GM12878 (cell line): ENCODE measurements at regions not wholly inside any gene's neighbourhood (a gene's known extent, or its start where the extent isn't known, plus 50 kb on each side); places are given as distances from the start of the nearest gene placed in this dataset.

Experiments used
- ATAC-seq: fragments of 200-7000 bp; cut with Tn5 transposase; 3 replicates; pipeline ENCODE4 v1.9.1; 2020; ENCODE audit warnings: mild to moderate bottlenecking, moderate library complexity
- BruUV-seq: library from RNA; stranded (reverse); fragments of 400-500 nt; replicated peaks from 2 replicates; lab custom pipeline; 2021; lab: Mats Ljungman, UMichigan
- CTCF ChIA-PET: fragments of 300-600 bp; sonication (Branson Sonifier 250); formaldehyde crosslinking; extraction: SDS; loops from one replicate; lab custom pipeline; 2021; ENCODE audit warnings: inconsistent platforms; lab: Yijun Ruan, JAX
- POLR2A ChIA-PET: fragments of 350-600 bp; formaldehyde crosslinking; extraction: SDS; loops from one replicate; lab custom pipeline; 2021; ENCODE audit warnings: inconsistent platforms; lab: Charles Lee
- RAD21 ChIA-PET: fragments of 300-600 bp; sonication (Branson Sonifier 250); formaldehyde crosslinking; loops from one replicate; lab custom pipeline; 2023; ENCODE audit warnings: antibody characterized with exemption; ENCODE audit not compliant: unreplicated experiment; lab: Charles Lee
- SMC1A ChIA-PET: fragments of 300-600 bp; sonication (Branson Sonifier 250); formaldehyde crosslinking; loops from one replicate; lab custom pipeline; 2023; ENCODE audit not compliant: unreplicated experiment, uncharacterized antibody; lab: Charles Lee
- DNase-seq: peaks from one replicate; pipeline ENCODE4 v3.0.0-alpha.2; 2011; ENCODE audit warnings: low read depth, low spot score
- FAIRE-seq: peaks from 3 replicates; lab custom pipeline; 2011; peaks lifted over from hg19 to GRCh38; lab: Jason Lieb, UNC
- H2AFZ ChIP-seq: 2 replicates; pipeline ENCODE4 v1.6.0; 2011; ENCODE audit warnings: low read depth, low read length, control low read depth; ENCODE audit not compliant: control insufficient read depth
- H3K27ac ChIP-seq: 2 replicates; pipeline ENCODE4 v1.5.1; 2011; ENCODE audit warnings: control low read depth; ENCODE audit not compliant: control insufficient read depth, insufficient read depth
- H3K27me3 ChIP-seq, 2 experiments: replicated peaks in 1 of 2; 2 replicates each; pipeline versions ENCODE4 v1.6.0 to v1.6.1; 2011; ENCODE audit warnings: low read length in 1 of 2; ENCODE audit not compliant: control insufficient read depth in 2 of 2, insufficient read depth in 2 of 2
- H3K36me3 ChIP-seq, 2 experiments: 2 replicates each; pipeline ENCODE4 v1.5.1; 2011; ENCODE audit warnings: low read length in 1 of 2; ENCODE audit not compliant: control insufficient read depth in 2 of 2, insufficient read depth in 2 of 2
- H3K4me1 ChIP-seq: 2 replicates; pipeline ENCODE4 v1.6.1; 2011; ENCODE audit warnings: mild to moderate bottlenecking, low read length, moderate library complexity, mixed read lengths; ENCODE audit not compliant: control insufficient read depth, insufficient read depth
- H3K4me2 ChIP-seq: 2 replicates; pipeline ENCODE4 v1.6.0; 2011; ENCODE audit warnings: control low read depth; ENCODE audit not compliant: control insufficient read depth, insufficient read depth
- H3K4me3 ChIP-seq: fragments of 200-600 bp; sonication (generic); 2 replicates; pipeline ENCODE4 v1.5.1; 2016
- H3K79me2 ChIP-seq: 2 replicates; pipeline ENCODE4 v1.6.0; 2011; ENCODE audit warnings: low read length; ENCODE audit not compliant: control insufficient read depth, insufficient read depth
- H3K9ac ChIP-seq: 2 replicates; pipeline ENCODE4 v1.8.0; 2011; ENCODE audit warnings: low read length, control low read depth, mixed read lengths; ENCODE audit not compliant: control insufficient read depth, insufficient read depth
- H3K9me3 ChIP-seq: replicated peaks from 3 replicates; pipeline ENCODE4 v1.5.1; 2011; ENCODE audit warnings: mild to moderate bottlenecking, low read length; ENCODE audit not compliant: control insufficient read depth, insufficient read depth
- H4K20me1 ChIP-seq: 2 replicates; pipeline ENCODE4 v1.6.0; 2011; ENCODE audit not compliant: control insufficient read depth, insufficient read depth
- BMI1 ChIP-seq: fragments of 450-650 bp; IDR thresholded peaks from 2 replicates; pipeline ENCODE4 v1.6.1; 2016; ENCODE audit warnings: mild to moderate bottlenecking, moderate library complexity, borderline replicate concordance
- DPF2 ChIP-seq: fragments of 450-650 bp; IDR thresholded peaks from 2 replicates; pipeline ENCODE4 v1.6.1; 2017; ENCODE audit warnings: mild to moderate bottlenecking
- E2F8 ChIP-seq: fragments of 450-650 bp; IDR thresholded peaks from 2 replicates; pipeline ENCODE4 v1.6.1; 2018; ENCODE audit warnings: mild to moderate bottlenecking, low read depth, moderate library complexity; ENCODE audit not compliant: partially characterized antibody
- ESRRA ChIP-seq: IDR thresholded peaks from 2 replicates; pipeline ENCODE4 v1.6.1; 2012; ENCODE audit warnings: mild to moderate bottlenecking, low read length, improper control_type of control experiment
- IKZF1 ChIP-seq: fragments of 450-650 bp; conservative IDR thresholded peaks from 2 replicates; pipeline ENCODE4 v1.6.1; 2017; ENCODE audit warnings: antibody characterized with exemption, mild to moderate bottlenecking
- KDM1A ChIP-seq: fragments of 200-600 bp; sonication (generic); IDR thresholded peaks from 2 replicates; pipeline ENCODE4 v1.6.1; 2016; ENCODE audit warnings: borderline replicate concordance
- PAX5 ChIP-seq: IDR thresholded peaks from 2 replicates; pipeline ENCODE4 v1.6.1; 2011; ENCODE audit warnings: low read depth, low read length, borderline replicate concordance
- PAX8 ChIP-seq: fragments of 450-650 bp; IDR thresholded peaks from 2 replicates; pipeline ENCODE4 v1.6.1; 2017; ENCODE audit warnings: mild to moderate bottlenecking, moderate library complexity
- RB1 ChIP-seq: fragments of 450-650 bp; formaldehyde crosslinking; IDR thresholded peaks from 2 replicates; pipeline ENCODE4 v1.6.1; 2017; ENCODE audit warnings: mild to moderate bottlenecking, borderline replicate concordance
- SIX5 ChIP-seq: IDR thresholded peaks from 2 replicates; pipeline ENCODE4 v1.6.1; 2011; ENCODE audit warnings: mild to moderate bottlenecking, low read depth, low read length, moderate library complexity; ENCODE audit not compliant: severe bottlenecking
- SPI1 ChIP-seq: IDR thresholded peaks from 2 replicates; pipeline ENCODE4 v1.6.1; 2011; ENCODE audit warnings: low read depth, mild to moderate bottlenecking, low read length, moderate library complexity, borderline replicate concordance; ENCODE audit not compliant: insufficient read depth
- STAT1 ChIP-seq: fragments of 450-650 bp; conservative IDR thresholded peaks from 2 replicates; pipeline ENCODE4 v1.6.1; 2014; ENCODE audit warnings: antibody characterized with exemption, mild to moderate bottlenecking
- STAT3 ChIP-seq: IDR thresholded peaks from 2 replicates; pipeline ENCODE4 v1.6.1; 2011; ENCODE audit warnings: low read depth, low read length, improper control_type of control experiment
- TAF1 ChIP-seq: IDR thresholded peaks from 2 replicates; pipeline ENCODE4 v1.6.1; 2011; ENCODE audit warnings: mild to moderate bottlenecking, low read depth, low read length, borderline replicate concordance
- ZNF217 ChIP-seq: fragments of 450-650 bp; IDR thresholded peaks from 2 replicates; pipeline ENCODE4 v1.6.1; 2017; ENCODE audit warnings: antibody characterized with exemption, mild to moderate bottlenecking
- ZNF24 ChIP-seq: fragments of 450-650 bp; IDR thresholded peaks from 2 replicates; pipeline ENCODE4 v1.6.1; 2017; ENCODE audit warnings: antibody characterized with exemption, mild to moderate bottlenecking
- WGBS: methylation state at CpG from one replicate; pipeline ENCODE4 v1.1.6; 2016; ENCODE audit warnings: low lambda C conversion rate; ENCODE audit not compliant: insufficient replicate concordance, insufficient coverage; ENCODE audit errors: missing lambda C conversion rate; 5-methylcytosine and 5-hydroxymethylcytosine counted together
- in situ Hi-C: fragments of 300-500 bp; cut with MboI; formaldehyde crosslinking; loops from 9 replicates; pipeline ENCODE4 v1.14.3; 2018; ENCODE audit warnings: mixed read lengths
- intact Hi-C: fragments of 100-400 bp; cut with micrococcal nuclease; formaldehyde crosslinking; loops from one replicate; pipeline ENCODE4 v1.14.2; 2022; ENCODE audit not compliant: unreplicated experiment
- TF ChIP-seq, protein P1 (sequence below): fragments of 450-650 bp; IDR thresholded peaks from 2 replicates; pipeline ENCODE4 v1.6.1; 2017; ENCODE audit warnings: antibody characterized with exemption, mild to moderate bottlenecking, moderate library complexity
- TF ChIP-seq, protein P2 (sequence below): fragments of 450-650 bp; IDR thresholded peaks from 2 replicates; pipeline ENCODE4 v1.6.1; 2016; ENCODE audit warnings: mild to moderate bottlenecking, moderate library complexity, borderline replicate concordance

GRCh38 chr20:39943336-39943735 lies 745.7 kb downstream of the MAFB start:
- no peaks in the 10 kb centered on the region for H3K4me1 ChIP-seq
- TF ChIP-seq PAX5 (no peak), SIX5 (no peak), ZNF24 (no peak), ZNF217 (no peak), STAT3 (no peak), BMI1 (no peak), E2F8 (no peak), STAT1 (no peak), RB1 (no peak), TAF1 (no peak), KDM1A (no peak), IKZF1 (no peak), ESRRA (no peak), DPF2 (no peak), PAX8 (no peak), SPI1 (no peak)
- TF ChIP-seq, protein P1, sequence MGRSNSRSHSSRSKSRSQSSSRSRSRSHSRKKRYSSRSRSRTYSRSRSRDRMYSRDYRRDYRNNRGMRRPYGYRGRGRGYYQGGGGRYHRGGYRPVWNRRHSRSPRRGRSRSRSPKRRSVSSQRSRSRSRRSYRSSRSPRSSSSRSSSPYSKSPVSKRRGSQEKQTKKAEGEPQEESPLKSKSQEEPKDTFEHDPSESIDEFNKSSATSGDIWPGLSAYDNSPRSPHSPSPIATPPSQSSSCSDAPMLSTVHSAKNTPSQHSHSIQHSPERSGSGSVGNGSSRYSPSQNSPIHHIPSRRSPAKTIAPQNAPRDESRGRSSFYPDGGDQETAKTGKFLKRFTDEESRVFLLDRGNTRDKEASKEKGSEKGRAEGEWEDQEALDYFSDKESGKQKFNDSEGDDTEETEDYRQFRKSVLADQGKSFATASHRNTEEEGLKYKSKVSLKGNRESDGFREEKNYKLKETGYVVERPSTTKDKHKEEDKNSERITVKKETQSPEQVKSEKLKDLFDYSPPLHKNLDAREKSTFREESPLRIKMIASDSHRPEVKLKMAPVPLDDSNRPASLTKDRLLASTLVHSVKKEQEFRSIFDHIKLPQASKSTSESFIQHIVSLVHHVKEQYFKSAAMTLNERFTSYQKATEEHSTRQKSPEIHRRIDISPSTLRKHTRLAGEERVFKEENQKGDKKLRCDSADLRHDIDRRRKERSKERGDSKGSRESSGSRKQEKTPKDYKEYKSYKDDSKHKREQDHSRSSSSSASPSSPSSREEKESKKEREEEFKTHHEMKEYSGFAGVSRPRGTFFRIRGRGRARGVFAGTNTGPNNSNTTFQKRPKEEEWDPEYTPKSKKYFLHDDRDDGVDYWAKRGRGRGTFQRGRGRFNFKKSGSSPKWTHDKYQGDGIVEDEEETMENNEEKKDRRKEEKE: no peak
- TF ChIP-seq, protein P2, sequence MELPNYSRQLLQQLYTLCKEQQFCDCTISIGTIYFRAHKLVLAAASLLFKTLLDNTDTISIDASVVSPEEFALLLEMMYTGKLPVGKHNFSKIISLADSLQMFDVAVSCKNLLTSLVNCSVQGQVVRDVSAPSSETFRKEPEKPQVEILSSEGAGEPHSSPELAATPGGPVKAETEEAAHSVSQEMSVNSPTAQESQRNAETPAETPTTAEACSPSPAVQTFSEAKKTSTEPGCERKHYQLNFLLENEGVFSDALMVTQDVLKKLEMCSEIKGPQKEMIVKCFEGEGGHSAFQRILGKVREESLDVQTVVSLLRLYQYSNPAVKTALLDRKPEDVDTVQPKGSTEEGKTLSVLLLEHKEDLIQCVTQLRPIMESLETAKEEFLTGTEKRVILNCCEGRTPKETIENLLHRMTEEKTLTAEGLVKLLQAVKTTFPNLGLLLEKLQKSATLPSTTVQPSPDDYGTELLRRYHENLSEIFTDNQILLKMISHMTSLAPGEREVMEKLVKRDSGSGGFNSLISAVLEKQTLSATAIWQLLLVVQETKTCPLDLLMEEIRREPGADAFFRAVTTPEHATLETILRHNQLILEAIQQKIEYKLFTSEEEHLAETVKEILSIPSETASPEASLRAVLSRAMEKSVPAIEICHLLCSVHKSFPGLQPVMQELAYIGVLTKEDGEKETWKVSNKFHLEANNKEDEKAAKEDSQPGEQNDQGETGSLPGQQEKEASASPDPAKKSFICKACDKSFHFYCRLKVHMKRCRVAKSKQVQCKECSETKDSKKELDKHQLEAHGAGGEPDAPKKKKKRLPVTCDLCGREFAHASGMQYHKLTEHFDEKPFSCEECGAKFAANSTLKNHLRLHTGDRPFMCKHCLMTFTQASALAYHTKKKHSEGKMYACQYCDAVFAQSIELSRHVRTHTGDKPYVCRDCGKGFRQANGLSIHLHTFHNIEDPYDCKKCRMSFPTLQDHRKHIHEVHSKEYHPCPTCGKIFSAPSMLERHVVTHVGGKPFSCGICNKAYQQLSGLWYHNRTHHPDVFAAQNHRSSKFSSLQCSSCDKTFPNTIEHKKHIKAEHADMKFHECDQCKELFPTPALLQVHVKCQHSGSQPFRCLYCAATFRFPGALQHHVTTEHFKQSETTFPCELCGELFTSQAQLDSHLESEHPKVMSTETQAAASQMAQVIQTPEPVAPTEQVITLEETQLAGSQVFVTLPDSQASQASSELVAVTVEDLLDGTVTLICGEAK: no peak

More at GRCh38 chr20:39943336-39943735, 745.7 kb downstream of the MAFB start:
- no peak overlapping the region for H3K4me2 ChIP-seq
- ChIA-PET RAD21 (no interaction called here), SMC1A (no interaction called here), CTCF (no interaction called here), POLR2A (no interaction called here)
- FAIRE-seq: no peak
- H3K27ac ChIP-seq: no peak overlapping the region
- H3K4me3 ChIP-seq: no peak overlapping the region
- intact Hi-C loops: no loop called here
- DNase-seq: no peak
- H3K79me2 ChIP-seq: no peaks in the 10 kb centered on the region
- H3K9me3 ChIP-seq: no peaks in the 10 kb centered on the region
- no peak overlapping the region for H3K9ac ChIP-seq
- in situ Hi-C loops: no loop called here
- no TSS peak for BruUV-seq
- WGBS: 33% methylated on average over 6 of the region's 6 CpGs
- H3K27me3 ChIP-seq: no peaks in the 10 kb centered on the region
- no peaks in the 10 kb centered on the region for H4K20me1 ChIP-seq
- H2AFZ ChIP-seq: no peak overlapping the region
- ATAC-seq: no peak
- no peaks in the 10 kb centered on the region for H3K36me3 ChIP-seq
